CD14-positive monocyte (primary cell): ENCODE measurements at regions not wholly inside any gene's neighbourhood (a gene's known extent, or its start where the extent isn't known, plus 50 kb on each side); places are given as distances from the start of the nearest gene placed in this dataset.

Experiments
- DNase-seq, 3 donors: peaks; one replicate each; pipeline ENCODE4 v3.0.0-alpha.2; 2011 to 2022
- H2AFZ ChIP-seq: 2 replicates; pipeline ENCODE4 v1.6.0; 2012; ENCODE audit warnings: mild to moderate bottlenecking, low read depth, low read length, inconsistent platforms; ENCODE audit not compliant: insufficient read depth, poor library complexity, severe bottlenecking
- H3K27ac ChIP-seq, 2 donors: 1 replicate in 1 of 2; 2 replicates in 1 of 2; pipeline ENCODE4 v1.5.1; 2012 to 2013; ENCODE audit warnings: low read length in 2 of 2, control low read depth in 1 of 2, inconsistent platforms in 1 of 2, low read depth in 1 of 2, mild to moderate bottlenecking in 1 of 2
- H3K27me3 ChIP-seq, 2 donors: one replicate each; pipeline versions ENCODE4 v1.6.0 to v1.6.1; 2011 to 2013; ENCODE audit warnings: low read length in 2 of 2; ENCODE audit not compliant: control insufficient read depth in 2 of 2, insufficient read depth in 2 of 2
- H3K36me3 ChIP-seq, 2 donors: replicated peaks in 1 of 2; 1 replicate in 1 of 2; 2 replicates in 1 of 2; pipeline versions ENCODE4 v1.5.1 to v1.6.1; 2012 to 2013; ENCODE audit warnings: low read length in 2 of 2, control low read depth in 1 of 2, inconsistent platforms in 1 of 2, mild to moderate bottlenecking in 1 of 2; ENCODE audit not compliant: insufficient read depth in 2 of 2, control insufficient read depth in 1 of 2
- H3K4me1 ChIP-seq, 2 donors: 1 replicate in 1 of 2; 2 replicates in 1 of 2; pipeline versions ENCODE4 v1.5.1 to v1.6.1; 2012 to 2013; ENCODE audit warnings: low read length in 2 of 2, control low read depth in 1 of 2, inconsistent platforms in 1 of 2, mild to moderate bottlenecking in 1 of 2, moderate library complexity in 1 of 2; ENCODE audit not compliant: insufficient read depth in 2 of 2, control insufficient read depth in 1 of 2
- H3K4me2 ChIP-seq: replicated peaks from 2 replicates; pipeline ENCODE3; 2012; ENCODE audit warnings: low read length, moderate library complexity, mild to moderate bottlenecking; ENCODE audit not compliant: poor library complexity, severe bottlenecking; ENCODE audit errors: extremely low read depth
- H3K4me3 ChIP-seq, 3 experiments: fragments of 200-600 bp in 1 of 3; sonication (generic) in 1 of 3; replicated peaks in 1 of 3; 1 replicate in 2 of 3; 2 replicates in 1 of 3; pipeline ENCODE4 v1.5.1; 2011 to 2013; ENCODE audit warnings: low read length in 3 of 3, mild to moderate bottlenecking in 3 of 3, control low read depth in 2 of 3, low read depth in 2 of 3, inconsistent platforms in 1 of 3, moderate library complexity in 1 of 3
- H3K79me2 ChIP-seq: 2 replicates; pipeline ENCODE4 v1.6.0; 2012; ENCODE audit warnings: mild to moderate bottlenecking, control low read depth, inconsistent platforms, low read length, moderate library complexity; ENCODE audit not compliant: insufficient read depth
- H3K9ac ChIP-seq: 2 replicates; pipeline ENCODE4 v1.6.0; 2017; ENCODE audit warnings: low read length, mild to moderate bottlenecking; ENCODE audit not compliant: insufficient read depth, poor library complexity, severe bottlenecking
- H3K9me3 ChIP-seq, 2 donors: replicated peaks in 1 of 2; 1 replicate in 1 of 2; 2 replicates in 1 of 2; pipeline versions ENCODE4 v1.5.1 to v1.6.1; 2012 to 2013; ENCODE audit warnings: low read length in 2 of 2, control low read depth in 1 of 2; ENCODE audit not compliant: control insufficient read depth in 1 of 2, insufficient read depth in 1 of 2
- H4K20me1 ChIP-seq: 2 replicates; pipeline ENCODE4 v1.6.0; 2012; ENCODE audit warnings: mild to moderate bottlenecking, low read length, control low read depth, moderate library complexity; ENCODE audit not compliant: insufficient read depth
- H3K27ac Mint-ChIP-seq, 7 donors: one replicate each; pipeline ENCODE4 v1.8.0; 2020; ENCODE audit warnings: mild to moderate bottlenecking in 7 of 7, mixed read lengths in 7 of 7, moderate library complexity in 6 of 7, inconsistent platforms in 2 of 7
- H3K27me3 Mint-ChIP-seq, 3 donors: one replicate each; pipeline ENCODE4 v1.8.0; 2021 to 2022; ENCODE audit warnings: low read depth in 3 of 3, mild to moderate bottlenecking in 3 of 3, mixed read lengths in 3 of 3, moderate library complexity in 3 of 3, inconsistent platforms in 1 of 3
- H3K36me3 Mint-ChIP-seq, 2 donors: one replicate each; pipeline ENCODE4 v1.8.0; 2020; ENCODE audit warnings: mixed read lengths in 2 of 2, inconsistent platforms in 1 of 2, mild to moderate bottlenecking in 1 of 2
- H3K4me1 Mint-ChIP-seq: one replicate; pipeline ENCODE4 v1.8.0; 2020; ENCODE audit warnings: mild to moderate bottlenecking, mixed read lengths
- H3K4me3 Mint-ChIP-seq, 2 donors: one replicate each; pipeline ENCODE4 v1.8.0; 2020; ENCODE audit warnings: mild to moderate bottlenecking in 2 of 2, mixed read lengths in 2 of 2, moderate library complexity in 1 of 2
- H3K9me3 Mint-ChIP-seq, 7 donors: one replicate each; pipeline ENCODE4 v1.8.0; 2020 to 2022; ENCODE audit warnings: mixed read lengths in 7 of 7, mild to moderate bottlenecking in 6 of 7, moderate library complexity in 6 of 7, inconsistent platforms in 2 of 7
- CTCF ChIP-seq: fragments of 200-600 bp; IDR thresholded peaks from one replicate; pipeline ENCODE4 v1.8.0; 2022; ENCODE audit warnings: antibody characterized with exemption, mild to moderate bottlenecking
- WGBS: methylation state at CpG from one replicate; pipeline ENCODE4 v1.1.5; 2013; ENCODE audit warnings: missing lambda C conversion rate; ENCODE audit not compliant: insufficient coverage; 5-methylcytosine and 5-hydroxymethylcytosine counted together
- intact Hi-C, 2 donors: fragments of 100-400 bp; cut with micrococcal nuclease; formaldehyde crosslinking; loops; one replicate each; pipeline versions ENCODE4 v1.15.0 to v1.15.1; 2023

GRCh38 chr2:186138845-186139244 is 347.2 kb upstream of the ZC3H15 start:
- H3K4me3 ChIP-seq = no peak overlapping the region
- no peak for DNase-seq
- H3K27me3 ChIP-seq = no peaks in the 10 kb centered on the region
- no peak for TF ChIP-seq CTCF
- H4K20me1 ChIP-seq = no peaks in the 10 kb centered on the region
- H3K4me1 ChIP-seq = no peaks in the 10 kb centered on the region
- no peaks in the 10 kb centered on the region for H3K79me2 ChIP-seq
- H3K9me3 Mint-ChIP-seq = peaks cover 0 to 5% (median 0%) of the 10 kb centered on the region in 7 donors
- no peaks in the 10 kb centered on the region for H3K36me3 Mint-ChIP-seq
- no peaks in the 10 kb centered on the region for H3K36me3 ChIP-seq
- no peak overlapping the region for H3K27ac ChIP-seq
- no peak overlapping the region for H3K4me3 Mint-ChIP-seq
- no peak overlapping the region for H2AFZ ChIP-seq
- no peaks in the 10 kb centered on the region for H3K4me1 Mint-ChIP-seq
- H3K27ac Mint-ChIP-seq = no peak overlapping the region
- no CpG with 5 or more reads among the region's 2 CpGs for WGBS
- H3K4me2 ChIP-seq = no peak overlapping the region
- no peaks in the 10 kb centered on the region for H3K27me3 Mint-ChIP-seq
- H3K9ac ChIP-seq = no peak overlapping the region
- intact Hi-C loops = no loop called here
- H3K9me3 ChIP-seq = no peaks in the 10 kb centered on the region

- no peaks in the 10 kb centered on the region for H3K79me2 ChIP-seq
- no peak for TF ChIP-seq CTCF
These were observed 327.0 kb upstream of the ZC3H15 start for GRCh38 chr2:186159101-186159500.

More at GRCh38 chr2:186159101-186159500, 327.0 kb upstream of the ZC3H15 start:
- Histone ChIP-seq H2AFZ (no peak overlapping the region), H3K9me3 (peaks cover 14 to 19% of the 10 kb centered on the region in 2 donors), H3K9ac (no peak overlapping the region), H4K20me1 (no peaks in the 10 kb centered on the region), H3K27me3 (no peaks in the 10 kb centered on the region), H3K27ac (no peak overlapping the region), H3K4me1 (no peaks in the 10 kb centered on the region), H3K4me3 (no peak overlapping the region), H3K4me2 (no peak overlapping the region), H3K36me3 (no peaks in the 10 kb centered on the region)
- intact Hi-C loops = no loop called here
- no peaks in the 10 kb centered on the region for H3K36me3 Mint-ChIP-seq
- H3K27me3 Mint-ChIP-seq = no peaks in the 10 kb centered on the region
- peaks cover 7 to 35% (median 21%) of the 10 kb centered on the region in 7 donors for H3K9me3 Mint-ChIP-seq
- no peak overlapping the region for H3K27ac Mint-ChIP-seq
- H3K4me3 Mint-ChIP-seq = no peak overlapping the region
- no peaks in the 10 kb centered on the region for H3K4me1 Mint-ChIP-seq
- no peak for DNase-seq
